Body of pancreas (tissue), 4 donors: ENCODE measurements at regions not wholly inside any gene's neighbourhood (a gene's known extent, or its start where the extent isn't known, plus 50 kb on each side); places are given as distances from the start of the nearest gene placed in this dataset.

Source experiments
- CTCF ChIP-seq, 7 experiments: fragments of 450-650 bp in 4 of 7; fragments of 200-600 bp in 3 of 7; sonication (generic) in 3 of 7; IDR thresholded peaks; one replicate each; pipeline ENCODE4 v1.5.1; 2016 to 2019; ENCODE audit warnings: antibody characterized with exemption in 7 of 7
- POLR2A ChIP-seq, 3 donors: fragments of 450-650 bp; IDR thresholded peaks; one replicate each; pipeline ENCODE4 v1.6.1; 2016; ENCODE audit warnings: antibody characterized with exemption in 3 of 3, mild to moderate bottlenecking in 2 of 3

- no peak for TF ChIP-seq POLR2A (IDR thresholded peaks at IDR 0.05)
- no peak for TF ChIP-seq CTCF (IDR thresholded peaks at IDR 0.05)
Observed at GRCh38 chr7:67894746-67895145, 898.1 kb downstream of the TYW1 start.
